ENCODE measurements at regions not wholly inside any gene's neighbourhood (a gene's known extent, or its start where the extent isn't known, plus 50 kb on each side); places are given as distances from the start of the nearest gene placed in this dataset.
"Not testable (repeated sequence)": the region's sequence is repeated elsewhere in the genome, so short reads cannot be mapped to it uniquely, and the experiment has no call there.

DNA sequence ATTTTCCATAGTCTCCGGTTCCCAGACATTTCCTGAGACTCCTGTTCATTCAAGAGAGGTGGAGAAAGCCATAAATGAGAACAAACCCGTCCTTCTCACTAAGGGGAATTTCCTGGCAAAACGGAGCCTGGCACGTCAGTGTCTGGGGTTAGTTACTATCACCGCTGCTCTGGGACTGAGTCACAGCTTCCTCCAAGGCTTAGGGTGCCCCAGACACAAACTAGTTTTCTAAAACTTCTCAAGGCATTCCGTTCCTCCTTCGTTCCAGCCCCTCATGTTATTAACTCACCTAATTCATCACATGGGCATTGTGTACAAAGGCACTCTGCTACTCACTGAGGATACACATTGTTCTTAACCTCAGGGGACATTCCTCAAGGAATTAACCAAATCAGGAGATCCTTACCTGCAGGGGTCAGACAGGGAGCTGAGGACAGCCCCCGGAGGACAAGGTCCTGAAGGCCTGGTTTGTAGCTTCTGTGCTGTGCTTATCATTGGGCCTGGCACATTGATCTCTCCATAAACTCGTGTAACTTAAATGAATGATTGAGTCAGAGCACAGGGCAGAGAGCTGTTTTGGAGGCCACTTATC is 103.0 kb upstream of the KLF6 start:
- no peak for DNase-seq (ENCODE audit: low read depth in 4 of 4, low spot score in 2 of 4)

DNA sequence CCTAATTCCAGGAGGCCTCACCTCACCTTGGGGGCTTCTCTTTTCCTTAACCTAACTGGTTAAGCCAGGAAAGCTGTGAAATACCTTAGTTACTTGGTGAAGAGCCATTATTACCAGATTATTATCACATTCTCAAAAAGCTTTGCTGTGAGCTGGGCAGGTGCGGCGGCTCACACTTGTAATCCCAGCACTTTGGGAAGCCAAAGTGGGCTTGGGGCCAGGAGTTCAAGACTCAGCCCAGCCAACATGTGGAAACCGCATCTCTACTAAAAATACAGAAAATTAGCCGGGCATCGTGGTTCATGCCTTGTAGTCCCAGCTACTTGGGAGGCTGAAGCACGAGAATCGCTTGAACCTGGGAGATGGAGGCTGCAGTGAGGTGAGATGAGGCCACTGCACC is 102.4 kb upstream of the KLF6 start:
- DNase-seq (ENCODE audit: low read depth in 4 of 4, low spot score in 2 of 4) = no peak

DNA sequence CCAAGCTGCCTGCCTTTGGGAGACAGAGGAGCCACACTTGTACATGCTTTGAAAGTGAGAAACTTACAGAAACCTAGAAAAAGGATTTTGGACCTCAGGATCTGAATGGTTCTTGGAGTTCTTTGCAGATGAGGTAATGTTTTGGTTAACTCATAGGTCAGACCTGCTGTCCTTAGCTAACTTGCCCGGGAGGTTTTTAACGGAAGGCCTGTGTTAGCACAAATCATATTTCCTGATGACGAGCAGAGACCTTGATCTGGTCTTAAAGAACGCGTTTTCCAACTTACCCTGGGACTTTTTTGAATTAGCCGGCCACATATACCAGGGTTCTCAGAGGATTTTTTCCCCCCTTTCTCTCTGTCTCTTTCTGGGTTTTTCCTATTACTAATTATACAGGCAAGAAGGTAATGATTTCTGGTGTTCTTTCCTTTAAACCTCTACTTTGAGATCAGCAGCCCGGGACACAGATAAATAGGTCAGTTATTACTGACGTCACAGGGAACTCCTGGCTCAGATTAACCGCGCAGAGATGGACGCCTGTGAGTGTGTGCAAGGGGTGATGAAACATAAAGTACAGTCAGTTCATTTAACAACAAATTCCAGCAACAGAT is 101.7 kb upstream of the KLF6 start:
- peak in 1 of 4 donors; percentile 40 for DNase-seq (ENCODE audit: low read depth in 4 of 4, low spot score in 2 of 4)

DNA sequence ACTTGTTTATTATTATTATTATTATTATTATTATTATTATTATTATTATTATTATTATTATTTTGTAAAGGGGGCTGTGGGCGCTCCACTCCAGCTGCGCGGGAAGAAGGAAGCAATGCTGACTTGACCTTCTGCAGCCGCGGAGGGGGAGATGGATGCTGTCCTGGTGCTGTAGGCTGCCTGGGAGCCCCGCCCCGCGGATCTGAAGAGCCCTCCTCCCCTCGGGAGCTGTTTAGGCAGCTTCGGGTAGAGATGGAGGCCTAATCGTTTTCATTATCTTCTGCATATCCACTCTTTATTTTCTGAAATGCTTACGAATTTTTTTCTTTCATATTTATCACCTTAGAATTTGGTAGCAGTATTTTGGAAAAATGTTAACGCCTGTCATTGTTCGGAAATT is 101.2 kb upstream of the KLF6 start:
- no peak for DNase-seq (ENCODE audit: low read depth in 4 of 4, low spot score in 2 of 4)

DNA sequence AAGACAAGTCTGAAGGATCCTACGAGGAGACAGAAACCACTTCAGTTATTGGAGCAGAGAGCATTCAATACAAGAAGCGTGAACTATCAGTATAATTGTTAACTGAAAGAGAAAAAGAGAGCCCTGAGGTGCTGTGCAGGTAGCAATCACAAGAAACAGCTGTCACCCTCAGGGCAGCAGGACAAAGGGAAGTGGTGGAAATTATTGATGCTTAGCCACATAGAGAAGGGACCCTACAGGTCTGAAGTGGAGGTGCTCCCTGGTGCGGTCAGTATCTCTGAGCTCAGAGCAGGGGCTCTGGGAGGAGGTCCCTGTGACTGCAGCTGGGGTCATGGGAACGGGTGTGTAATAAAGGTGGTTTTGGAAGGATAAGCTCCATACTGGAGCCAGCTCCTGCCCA is 97.8 kb upstream of the KLF6 start:
- DNase-seq (ENCODE audit: low read depth in 4 of 4, low spot score in 2 of 4) = no peak

DNA sequence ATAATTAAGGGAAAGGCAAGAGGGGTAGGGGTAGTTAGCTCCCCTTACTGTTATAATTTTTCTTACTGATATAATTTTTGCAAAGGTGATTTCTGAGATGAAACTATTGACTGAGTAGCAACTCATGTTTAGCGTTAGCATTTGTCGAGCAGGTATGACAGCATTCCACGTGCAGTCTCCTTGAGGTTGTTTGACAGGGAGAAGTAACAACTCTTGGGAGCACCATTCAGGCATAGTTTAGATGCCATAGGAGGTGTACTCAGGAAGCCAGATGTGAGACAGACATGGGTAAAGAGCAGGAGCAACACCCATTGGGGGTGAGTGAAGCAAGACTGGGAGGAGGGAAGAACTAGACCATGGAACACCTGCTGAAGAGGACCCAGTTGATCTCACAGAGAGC is 96.6 kb upstream of the KLF6 start:
- DNase-seq (ENCODE audit: low read depth in 4 of 4, low spot score in 2 of 4) = no peak

DNA sequence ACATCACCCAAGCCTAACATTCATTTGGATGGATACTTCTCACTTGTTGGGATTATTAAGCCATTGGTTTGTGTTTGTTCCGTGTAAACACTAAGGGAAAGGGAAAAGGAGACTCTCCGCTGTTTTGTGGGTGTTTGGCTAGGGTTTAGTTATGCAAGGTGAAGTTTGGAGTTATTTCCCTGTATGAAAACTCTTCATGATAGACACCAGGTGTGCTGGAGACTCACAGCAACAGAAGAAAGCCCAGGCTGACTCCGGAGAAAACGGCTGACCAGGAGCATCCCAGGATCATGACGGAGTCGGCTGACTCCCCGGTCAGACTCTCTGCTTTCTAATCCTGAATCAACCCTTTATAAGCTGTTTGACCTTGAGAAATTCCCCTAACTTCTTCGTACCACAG is 94.1 kb upstream of the KLF6 start:
- no peak for DNase-seq (ENCODE audit: low read depth in 4 of 4, low spot score in 2 of 4)

DNA sequence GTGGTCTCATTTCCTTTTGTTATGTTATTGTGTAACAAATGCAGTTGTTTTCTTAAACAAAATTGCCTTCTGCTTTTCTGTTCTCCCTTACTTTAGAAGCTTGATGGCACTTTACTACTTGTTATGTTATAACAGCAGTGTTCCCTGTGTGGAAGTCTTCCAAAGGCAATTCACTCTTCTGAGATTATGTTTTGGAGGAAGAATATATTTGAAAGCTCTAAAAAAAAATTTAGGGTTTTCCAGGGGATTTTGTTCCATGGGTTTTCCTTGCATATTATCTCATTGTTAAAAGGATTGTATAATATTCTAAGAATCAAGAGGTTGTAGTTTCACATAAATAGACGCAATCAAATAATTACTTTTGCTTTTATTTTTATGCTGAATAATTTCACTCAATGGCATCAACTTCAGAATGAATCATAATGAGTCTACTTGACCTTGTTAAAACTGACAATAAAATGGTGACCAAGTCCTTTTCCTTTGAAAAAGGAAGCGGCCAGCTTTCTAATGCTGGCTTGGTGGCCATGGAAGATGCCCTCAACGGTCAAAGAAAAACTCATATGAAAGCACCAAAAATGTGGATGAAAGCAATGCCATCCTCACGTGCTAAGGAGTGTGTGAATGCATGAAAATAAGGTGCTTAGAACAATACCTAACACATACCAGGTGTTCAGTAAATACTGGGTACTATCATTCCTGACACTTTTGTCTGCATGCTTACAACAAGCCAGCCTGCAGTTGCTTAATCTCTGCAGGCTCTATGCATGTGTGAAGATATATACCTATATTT is 92.4 kb upstream of the KLF6 start:
- no peak for DNase-seq (ENCODE audit: low read depth in 4 of 4, low spot score in 2 of 4)

DNA sequence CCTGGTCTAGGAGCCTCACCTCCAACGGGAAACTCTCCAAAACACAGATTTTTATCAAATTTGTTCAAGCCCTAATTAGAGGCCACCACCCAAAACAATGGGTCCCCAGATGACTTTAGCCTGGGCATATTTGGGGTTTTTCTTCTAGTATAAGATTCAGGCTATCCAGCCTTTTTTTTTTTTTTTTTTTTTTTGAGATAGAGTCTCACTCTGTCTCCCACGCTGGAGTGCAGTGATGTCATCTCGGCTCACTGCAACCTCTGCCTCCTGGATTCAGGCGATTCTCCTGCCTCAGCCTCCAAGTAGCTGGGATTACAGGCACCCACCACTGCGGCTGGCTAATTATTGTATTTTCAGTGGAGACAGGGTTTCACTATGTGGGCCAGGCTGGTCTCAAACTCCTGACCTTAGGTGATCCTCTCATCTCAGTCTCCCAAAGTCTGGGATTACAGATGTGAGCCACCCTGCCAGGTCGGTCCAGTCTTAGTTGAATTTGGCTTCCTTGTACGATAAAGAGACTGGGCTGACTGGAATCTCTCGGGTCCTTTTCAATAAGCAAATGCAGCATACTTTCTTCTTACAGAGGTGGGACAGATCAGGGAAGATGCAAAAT is 91.4 kb upstream of the KLF6 start:
- DNase-seq (ENCODE audit: low read depth in 4 of 4, low spot score in 2 of 4) = no peak

DNA sequence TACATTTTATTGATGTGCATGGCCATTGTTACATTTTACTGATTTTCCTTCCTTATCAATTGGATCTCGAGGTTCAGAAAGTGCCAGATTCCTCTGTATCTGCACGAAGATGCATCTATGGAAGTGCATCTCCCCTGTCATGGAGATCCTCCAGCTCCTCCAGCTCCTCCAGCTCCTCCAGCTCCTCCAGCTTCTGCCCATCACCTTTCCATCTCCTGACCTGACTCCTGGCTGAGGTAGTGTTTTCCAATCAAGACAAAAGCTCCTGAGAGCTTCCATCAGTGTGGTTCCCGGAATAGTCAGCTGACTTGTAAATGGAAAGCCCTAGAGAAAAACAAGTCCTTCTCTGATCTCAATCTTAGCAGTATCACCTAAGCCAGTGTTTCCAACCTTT is 90.8 kb upstream of the KLF6 start:
- DNase-seq (ENCODE audit: low read depth in 4 of 4, low spot score in 2 of 4) = no peak

DNA sequence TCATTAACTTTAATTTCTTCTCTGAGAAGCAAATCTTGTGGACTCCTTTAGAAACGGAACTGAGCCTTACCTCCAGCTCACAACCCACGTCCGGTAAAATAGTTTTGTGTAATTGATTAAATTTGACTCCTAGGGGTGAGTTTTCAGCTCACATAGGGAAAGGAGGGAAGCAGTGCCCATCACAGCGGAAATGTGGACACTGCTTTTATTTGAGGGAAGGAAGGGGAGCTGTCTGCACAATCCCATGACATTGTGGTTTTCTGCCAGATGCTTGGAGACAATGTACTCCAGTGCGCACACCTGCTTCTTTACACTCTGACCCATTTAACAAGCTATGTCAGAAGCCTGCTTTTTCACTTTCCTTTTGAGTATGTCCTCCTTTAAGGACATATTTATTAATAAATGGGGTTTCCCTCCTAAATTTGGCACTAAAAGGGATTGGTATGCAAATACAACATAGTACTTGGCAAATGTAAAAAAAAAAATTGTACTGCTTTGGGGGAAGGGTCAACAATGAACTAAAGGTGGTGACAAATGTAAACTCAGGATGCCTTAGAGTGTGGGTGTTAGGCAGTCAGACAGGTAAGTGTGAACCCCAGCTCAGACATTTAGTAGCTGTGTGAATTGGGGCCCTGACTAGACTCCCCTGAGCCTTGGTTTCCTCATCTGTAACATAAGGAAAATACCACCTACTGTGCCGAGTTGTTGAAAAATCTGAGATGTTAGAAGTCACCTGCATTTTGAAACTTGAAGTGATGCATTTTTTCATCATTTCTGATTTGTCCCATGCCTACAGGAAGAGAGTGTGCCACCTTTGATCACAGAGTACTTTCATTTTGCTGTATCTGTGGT is 90.2 kb upstream of the KLF6 start:
- DNase-seq (ENCODE audit: low read depth in 4 of 4, low spot score in 2 of 4) = no peak

DNA sequence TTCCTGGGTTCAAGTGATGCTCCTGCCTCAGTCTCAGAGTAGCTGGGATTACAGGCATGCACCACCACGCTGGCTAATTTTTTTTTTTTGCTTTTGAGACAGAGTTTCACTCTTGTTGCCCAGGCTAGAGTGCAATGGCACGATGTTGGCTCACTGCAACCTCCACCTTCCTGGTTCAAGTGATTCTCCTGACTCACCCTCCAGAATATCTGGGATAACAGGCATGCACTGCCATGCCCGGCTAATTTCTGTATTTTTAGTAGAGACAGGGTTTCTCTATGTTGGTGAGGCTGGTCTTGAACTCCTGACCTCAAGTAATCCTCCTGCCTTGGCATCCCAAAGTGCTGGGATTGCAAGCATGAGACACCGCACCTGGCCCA is 89.6 kb upstream of the KLF6 start:
- DNase-seq (ENCODE audit: low read depth in 4 of 4, low spot score in 2 of 4) = not testable (repeated sequence)

DNA sequence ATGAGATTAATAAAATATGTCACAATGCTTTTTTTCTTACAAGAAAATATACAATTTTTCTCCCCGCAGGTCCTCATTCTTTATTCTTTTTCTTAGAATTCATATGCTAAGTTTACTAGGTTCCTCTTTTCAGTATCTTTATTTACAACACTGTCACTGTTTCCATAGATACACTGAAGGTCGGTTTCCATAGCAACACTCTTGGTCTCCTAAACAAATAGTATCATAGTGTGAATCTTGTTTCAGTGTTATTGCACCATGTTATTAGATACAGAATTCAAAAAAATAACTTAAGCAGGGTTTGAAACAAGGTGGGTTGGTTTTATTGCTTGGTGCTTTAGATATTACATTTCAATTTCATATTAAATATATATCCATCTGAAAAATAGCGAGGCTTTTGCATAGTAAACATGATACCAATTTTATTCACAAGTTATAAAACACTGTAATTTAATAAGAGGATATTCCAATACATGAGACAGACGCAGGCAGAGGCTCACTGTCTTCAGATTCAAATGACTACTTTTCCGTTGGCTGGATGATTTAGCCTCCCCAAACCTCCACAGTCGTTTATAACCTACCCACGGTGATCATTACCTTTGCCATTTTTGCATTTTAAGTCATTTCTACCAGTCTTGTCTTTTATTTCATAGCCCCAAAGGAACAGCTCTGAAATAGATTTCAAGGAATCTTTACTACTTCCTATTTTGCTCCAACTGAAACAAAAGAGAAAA is 88.9 kb upstream of the KLF6 start:
- no peak for DNase-seq (ENCODE audit: low read depth in 4 of 4, low spot score in 2 of 4)

DNA sequence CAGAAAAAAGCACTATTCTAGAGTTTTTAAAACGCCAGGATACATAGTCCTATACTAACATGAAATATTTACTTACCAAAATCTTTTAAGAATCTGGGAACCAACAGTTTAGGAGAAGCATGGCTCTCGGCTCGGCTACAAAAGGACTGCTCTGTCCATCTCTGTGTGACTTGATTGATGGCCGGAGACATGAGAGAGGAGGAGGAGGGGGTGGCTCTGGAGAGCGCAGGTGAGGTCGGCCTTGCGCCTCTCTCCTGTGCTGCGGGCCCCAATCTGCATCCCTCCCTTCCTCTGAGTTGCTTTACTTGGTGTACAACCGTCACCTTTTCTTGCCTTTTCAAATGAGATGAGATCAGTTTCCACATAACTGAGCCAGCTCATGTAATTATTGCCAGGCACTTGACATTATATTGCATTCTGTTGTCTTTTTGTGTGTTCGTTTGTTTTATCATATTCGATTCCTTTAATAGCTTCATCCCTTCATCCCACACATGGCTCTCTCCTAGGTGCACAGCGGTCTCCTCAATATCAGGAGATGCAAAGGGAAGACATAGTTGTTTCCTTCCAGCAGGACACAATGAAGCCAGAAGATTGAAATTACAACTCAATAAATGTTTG is 87.8 kb upstream of the KLF6 start:
- DNase-seq (ENCODE audit: low read depth in 4 of 4, low spot score in 2 of 4) = no peak

DNA sequence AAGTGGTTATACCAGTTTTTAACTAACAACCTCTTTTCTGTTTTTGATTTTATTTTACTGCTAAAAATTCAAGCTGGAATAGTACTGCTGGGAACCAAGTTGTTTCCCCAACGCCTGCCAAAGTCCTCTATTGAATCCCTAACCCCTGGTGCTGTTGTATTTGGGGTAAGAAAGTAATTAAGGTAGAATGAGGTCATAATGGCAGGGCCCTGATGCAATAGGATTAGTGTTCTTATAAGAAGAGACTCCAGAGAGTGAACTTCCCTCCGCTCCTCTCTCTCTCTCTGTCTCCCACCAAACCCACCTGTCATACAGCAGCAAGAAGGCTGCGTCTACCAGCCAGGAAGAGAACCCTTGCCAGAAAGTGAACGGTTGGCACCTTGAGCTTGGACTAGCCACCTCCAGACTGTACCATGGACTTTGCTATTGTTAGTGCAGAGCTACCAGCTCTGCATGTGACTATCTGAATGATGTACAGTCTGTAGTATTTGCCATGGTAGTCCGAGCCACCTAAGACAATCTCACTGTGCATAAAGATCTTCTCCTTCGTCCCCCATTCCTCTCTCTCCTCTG is 86.5 kb upstream of the KLF6 start:
- no peak for DNase-seq (ENCODE audit: low read depth in 4 of 4, low spot score in 2 of 4)

DNA sequence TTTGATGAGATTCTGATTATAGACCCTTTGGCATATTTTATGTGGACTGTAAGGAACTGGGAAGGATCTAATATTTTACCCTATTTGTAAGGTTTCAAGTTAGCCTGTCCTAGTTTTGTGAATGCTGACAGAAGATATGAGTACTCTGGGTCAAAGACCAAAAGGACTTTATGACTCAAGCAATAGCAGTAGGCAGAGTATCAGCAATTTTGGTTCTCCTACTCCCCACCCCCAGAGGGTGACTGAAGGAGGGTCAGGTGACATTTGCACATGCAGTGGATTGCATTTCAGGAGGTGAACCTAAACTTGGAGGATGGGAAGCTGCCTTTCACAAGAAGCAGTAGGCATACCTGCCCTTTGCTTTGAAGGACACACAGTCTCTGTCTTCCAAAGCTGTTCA is 84.0 kb upstream of the KLF6 start:
- DNase-seq (ENCODE audit: low read depth in 4 of 4, low spot score in 2 of 4) = no peak

DNA sequence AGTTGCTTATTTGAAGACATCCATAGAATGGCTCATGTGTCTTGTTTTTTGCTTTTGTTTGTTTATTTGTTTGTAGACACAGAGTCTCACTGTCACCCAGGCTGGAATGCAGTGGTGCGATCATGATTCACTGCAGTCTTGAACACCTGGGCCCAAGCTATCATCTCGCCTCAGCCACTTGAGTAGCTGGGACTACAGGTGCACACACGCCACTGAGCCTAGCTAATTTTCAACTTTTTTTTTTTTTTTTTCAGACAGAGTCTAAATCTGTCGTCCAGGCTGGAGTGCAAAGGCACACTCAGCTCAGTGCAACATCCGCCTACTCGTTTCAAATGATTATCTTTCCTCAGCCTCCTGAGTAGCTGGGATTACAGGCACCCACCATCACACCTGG is 83.3 kb upstream of the KLF6 start:
- DNase-seq (ENCODE audit: low read depth in 4 of 4, low spot score in 2 of 4) = no peak

DNA sequence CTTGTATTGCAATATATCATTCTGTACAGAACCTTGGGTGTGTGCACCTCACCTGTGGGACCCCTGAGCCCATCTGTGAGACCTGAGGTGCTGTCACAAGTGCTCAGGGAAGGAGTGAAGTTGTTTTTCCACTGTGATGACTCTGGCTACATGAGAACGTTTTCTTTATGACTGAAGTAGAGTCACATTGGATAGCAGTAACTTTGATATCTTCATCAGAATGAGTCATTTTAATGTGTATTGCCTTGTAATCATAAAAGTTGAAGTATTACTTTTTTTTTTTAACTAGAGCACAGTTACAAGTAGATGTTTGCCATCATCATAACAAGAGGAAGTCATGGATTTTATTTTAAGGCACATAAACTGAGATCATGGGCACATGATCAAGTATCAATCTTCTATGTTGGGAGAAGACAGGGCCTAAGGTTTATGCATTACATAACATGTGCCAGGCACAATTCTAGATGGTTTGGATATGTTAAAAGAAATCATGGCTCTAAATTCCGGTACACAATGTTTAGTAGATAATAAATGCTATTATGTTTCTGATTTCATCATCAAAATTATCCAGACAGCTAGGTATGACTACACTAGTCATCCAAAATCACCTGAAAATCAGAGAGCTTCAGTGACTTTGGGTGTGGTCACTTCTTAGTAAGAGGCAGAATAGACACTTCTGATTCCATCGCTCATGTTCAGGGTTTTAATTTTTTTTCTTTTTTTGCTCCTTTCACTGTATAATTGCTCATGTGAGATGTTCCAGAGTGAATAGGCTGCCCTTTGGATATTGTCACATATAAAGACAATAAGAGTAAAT is 82.7 kb upstream of the KLF6 start:
- DNase-seq (ENCODE audit: low read depth in 4 of 4, low spot score in 2 of 4) = no peak

DNA sequence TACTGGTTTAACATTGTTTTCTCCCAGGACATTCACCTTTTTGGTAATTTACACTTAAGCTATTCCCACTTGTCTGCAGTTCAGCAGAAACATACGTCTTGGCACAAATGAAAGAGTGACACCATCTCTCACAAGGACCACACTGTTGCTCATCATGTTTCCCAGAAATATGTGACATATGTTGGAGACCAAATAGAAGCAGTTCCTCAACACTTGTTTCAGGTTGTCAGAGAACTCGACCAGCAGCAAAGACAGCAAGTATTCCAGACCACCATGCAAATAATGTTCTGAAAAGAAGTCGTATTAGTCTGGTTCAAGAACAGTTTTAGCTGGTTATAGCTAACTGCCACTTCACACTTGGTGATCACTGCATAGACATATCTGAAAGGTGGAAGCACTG is 81.3 kb upstream of the KLF6 start:
- DNase-seq (ENCODE audit: low read depth in 4 of 4, low spot score in 2 of 4) = no peak
